ENCODE measurements at regions not wholly inside any gene's neighbourhood (a gene's known extent, or its start where the extent isn't known, plus 50 kb on each side); places are given as distances from the start of the nearest gene placed in this dataset.

- DNase-seq = no peak
Observed at GRCh38 chr5:23579566-23579965, 72.2 kb downstream of the PRDM9 start.

GRCh38 chr5:23583081-23583480, 75.7 kb downstream of the PRDM9 start:
- no peak for DNase-seq

GRCh38 chr5:23588841-23589326, 81.5 kb downstream of the PRDM9 start:
- DNase-seq = no peak

GRCh38 chr5:23591250-23591649, 83.8 kb downstream of the PRDM9 start:
- DNase-seq = no peak

- DNase-seq = no peak
Observed at GRCh38 chr5:23606927-23607326, 99.5 kb downstream of the PRDM9 start.

- DNase-seq = no peak
Observed at GRCh38 chr5:23612701-23613100, 105.3 kb downstream of the PRDM9 start.

GRCh38 chr5:23613566-23613965, 106.2 kb downstream of the PRDM9 start:
- no peak for DNase-seq

- no peak for DNase-seq
Observed at GRCh38 chr5:23614422-23614821, 107.0 kb downstream of the PRDM9 start.

- DNase-seq = no peak
Observed at GRCh38 chr5:23626961-23627360, 119.6 kb downstream of the PRDM9 start.

- DNase-seq = no peak
Observed at GRCh38 chr5:23627976-23628375, 120.6 kb downstream of the PRDM9 start.

GRCh38 chr5:23629396-23629795, 122.0 kb downstream of the PRDM9 start:
- no peak for DNase-seq

GRCh38 chr5:23631302-23632045, 124.1 kb downstream of the PRDM9 start:
- no peak for DNase-seq

GRCh38 chr5:23635938-23636337, 128.5 kb downstream of the PRDM9 start:
- DNase-seq = no peak

GRCh38 chr5:23639326-23639725, 131.9 kb downstream of the PRDM9 start:
- DNase-seq = no peak

- DNase-seq = no peak
Observed at GRCh38 chr5:23648656-23649055, 141.2 kb downstream of the PRDM9 start.

- no peak for DNase-seq
Observed at GRCh38 chr5:23649594-23649993, 142.2 kb downstream of the PRDM9 start.

- DNase-seq = no peak
Observed at GRCh38 chr5:23655674-23656073, 148.3 kb downstream of the PRDM9 start.

GRCh38 chr5:23675456-23675855, 168.0 kb downstream of the PRDM9 start:
- no peak for DNase-seq

GRCh38 chr5:23677996-23678395, 170.6 kb downstream of the PRDM9 start:
- DNase-seq = no peak

GRCh38 chr5:23684103-23684502, 176.7 kb downstream of the PRDM9 start:
- DNase-seq = no peak

- no peak for DNase-seq
Observed at GRCh38 chr5:23703940-23704855, 196.8 kb downstream of the PRDM9 start.

- DNase-seq = no peak
Observed at GRCh38 chr5:23717486-23717885, 210.1 kb downstream of the PRDM9 start.

GRCh38 chr5:23718564-23718963, 211.2 kb downstream of the PRDM9 start:
- no peak for DNase-seq

- no peak for DNase-seq
Observed at GRCh38 chr5:23721336-23721735, 213.9 kb downstream of the PRDM9 start.

Measured in activated gamma-delta T cell (primary cell).